Ovary (tissue), 7 donors: ENCODE measurements at regions not wholly inside any gene's neighbourhood (a gene's known extent, or its start where the extent isn't known, plus 50 kb on each side); places are given as distances from the start of the nearest gene placed in this dataset.

Experiments used
- DNase-seq, 5 donors: peaks; one replicate each; pipeline ENCODE4 v3.0.0-alpha.2; 2019 to 2020
- H3K27ac ChIP-seq, 2 donors: fragments of 200-600 bp; one replicate each; pipeline versions ENCODE4 v1.5.1 to v1.8.0; 2019 to 2022
- H3K27me3 ChIP-seq: fragments of 200-600 bp; one replicate; pipeline ENCODE4 v1.8.0; 2022
- H3K36me3 ChIP-seq: fragments of 200-600 bp; sonication (generic); one replicate; pipeline ENCODE4 v1.5.1; 2019
- H3K4me1 ChIP-seq: one replicate; pipeline ENCODE4 v1.8.1; 2013; ENCODE audit warnings: mild to moderate bottlenecking, moderate library complexity; ENCODE audit not compliant: insufficient read depth
- H3K4me3 ChIP-seq: fragments of 200-600 bp; sonication (generic); one replicate; pipeline ENCODE4 v1.5.1; 2017
- H3K9me3 ChIP-seq, 2 donors: fragments of 200-600 bp in 1 of 2; sonication (generic) in 1 of 2; one replicate each; pipeline versions ENCODE4 v1.5.1 to v1.8.1; 2013 to 2019; ENCODE audit warnings: mild to moderate bottlenecking in 1 of 2, moderate library complexity in 1 of 2
- CTCF ChIP-seq, 3 donors: fragments of 450-650 bp in 2 of 3; fragments of 200-600 bp in 1 of 3; IDR thresholded peaks; one replicate each; pipeline versions ENCODE4 v1.5.1 to v1.8.0; 2016 to 2022; ENCODE audit warnings: antibody characterized with exemption in 3 of 3, mild to moderate bottlenecking in 1 of 3
- EP300 ChIP-seq: sonication (generic); formaldehyde crosslinking; IDR thresholded peaks from one replicate; pipeline ENCODE4 v1.6.1; 2017; ENCODE audit warnings: antibody characterized with exemption
- POLR2A ChIP-seq: fragments of 450-650 bp; IDR thresholded peaks from one replicate; pipeline ENCODE4 v1.6.1; 2017; ENCODE audit warnings: antibody characterized with exemption, mild to moderate bottlenecking, moderate library complexity
- WGBS, 3 donors: extraction: QIAGEN DNeasy Blood & Tissue Kit in 1 of 3; methylation state at CpG; one replicate each; pipeline versions ENCODE4 v1.1.5 to v1.1.7; 2013 to 2017; 5-methylcytosine and 5-hydroxymethylcytosine counted together
- intact Hi-C, 4 donors: fragments of 100-400 bp; cut with DNase I; formaldehyde crosslinking; loops; one replicate each; pipeline versions ENCODE4 v1.11.0 to v1.15.1; 2022 to 2023
- donor health status: DM: no; HTN: no; CAD: no; lungs with moderate emphysema.
- donor health status: DM: no; HTN: no; CAD: no.
- donor health status: Bipolar disorder and iron deficiency.
- donor health status: DM: no; HTN: no; CAD: no.
- donor health status: DM: yes; HTN: yes; CAD: no.

GRCh38 chr2:160751021-160751420 is 257.4 kb upstream of the RBMS1 start:
- no peaks in the 10 kb centered on the region for H3K9me3 ChIP-seq
- TF ChIP-seq CTCF (IDR thresholded peaks at IDR 0.05) (no peak), POLR2A (no peak), EP300 (no peak)
- H3K27ac ChIP-seq, result no peak overlapping the region
- H3K4me1 ChIP-seq, result no peaks in the 10 kb centered on the region
- H3K36me3 ChIP-seq, result no peaks in the 10 kb centered on the region
- WGBS, 3 donors, result 70 to 86% (median 85%) methylated on average over 2 of the region's 2 CpGs
- H3K27me3 ChIP-seq, result no peaks in the 10 kb centered on the region
- no peak overlapping the region for H3K4me3 ChIP-seq
- intact Hi-C loops, result no loop called here
- no peak for DNase-seq

- H3K4me1 ChIP-seq, result no peaks in the 10 kb centered on the region
- TF ChIP-seq CTCF (IDR thresholded peaks at IDR 0.05), result no peak
- no peak for TF ChIP-seq POLR2A
- no peak for TF ChIP-seq EP300
- no peak overlapping the region for H3K27ac ChIP-seq
- no peaks in the 10 kb centered on the region for H3K36me3 ChIP-seq
- H3K4me3 ChIP-seq, result no peak overlapping the region
- intact Hi-C loops, result no loop called here
- DNase-seq, result no peak
- H3K9me3 ChIP-seq, result no peaks in the 10 kb centered on the region
- WGBS, 3 donors, result 78 to 84% (median 78%) methylated on average over 3 of the region's 3 CpGs
- no peaks in the 10 kb centered on the region for H3K27me3 ChIP-seq
These were observed 259.1 kb upstream of the RBMS1 start for GRCh38 chr2:160752475-160753330.

- intact Hi-C loops, result no loop called here
- TF ChIP-seq CTCF (IDR thresholded peaks at IDR 0.05) (no peak), POLR2A (no peak), EP300 (no peak)
- Histone ChIP-seq H3K4me3 (no peak overlapping the region), H3K36me3 (no peaks in the 10 kb centered on the region), H3K27ac (no peak overlapping the region), H3K27me3 (no peaks in the 10 kb centered on the region), H3K9me3 (no peaks in the 10 kb centered on the region), H3K4me1 (no peaks in the 10 kb centered on the region)
- no peak for DNase-seq
These were observed 259.7 kb upstream of the RBMS1 start for GRCh38 chr2:160753331-160753654.

GRCh38 chr2:160753960-160754359 is 260.4 kb upstream of the RBMS1 start:
- no peaks in the 10 kb centered on the region for H3K4me1 ChIP-seq
- no peak for TF ChIP-seq POLR2A
- TF ChIP-seq EP300, result no peak
- TF ChIP-seq CTCF (IDR thresholded peaks at IDR 0.05), result no peak
- no peaks in the 10 kb centered on the region for H3K9me3 ChIP-seq
- no peak overlapping the region for H3K27ac ChIP-seq
- H3K27me3 ChIP-seq, result no peaks in the 10 kb centered on the region
- no peak for DNase-seq
- intact Hi-C loops, result no loop called here
- no peaks in the 10 kb centered on the region for H3K36me3 ChIP-seq
- H3K4me3 ChIP-seq, result no peak overlapping the region
